GM12878 (cell line): ENCODE measurements at regions not wholly inside any gene's neighbourhood (a gene's known extent, or its start where the extent isn't known, plus 50 kb on each side); places are given as distances from the start of the nearest gene placed in this dataset.

Source experiments
- ATAC-seq: fragments of 200-7000 bp; cut with Tn5 transposase; 3 replicates; pipeline ENCODE4 v1.9.1; 2020; ENCODE audit warnings: mild to moderate bottlenecking, moderate library complexity
- BruUV-seq: library from RNA; stranded (reverse); fragments of 400-500 nt; replicated peaks from 2 replicates; lab custom pipeline; 2021; lab: Mats Ljungman, UMichigan
- CTCF ChIA-PET: fragments of 300-600 bp; sonication (Branson Sonifier 250); formaldehyde crosslinking; extraction: SDS; loops from one replicate; lab custom pipeline; 2021; ENCODE audit warnings: inconsistent platforms; lab: Yijun Ruan, JAX
- POLR2A ChIA-PET: fragments of 350-600 bp; formaldehyde crosslinking; extraction: SDS; loops from one replicate; lab custom pipeline; 2021; ENCODE audit warnings: inconsistent platforms; lab: Charles Lee
- RAD21 ChIA-PET: fragments of 300-600 bp; sonication (Branson Sonifier 250); formaldehyde crosslinking; loops from one replicate; lab custom pipeline; 2023; ENCODE audit warnings: antibody characterized with exemption; ENCODE audit not compliant: unreplicated experiment; lab: Charles Lee
- SMC1A ChIA-PET: fragments of 300-600 bp; sonication (Branson Sonifier 250); formaldehyde crosslinking; loops from one replicate; lab custom pipeline; 2023; ENCODE audit not compliant: unreplicated experiment, uncharacterized antibody; lab: Charles Lee
- DNase-seq: peaks from one replicate; pipeline ENCODE4 v3.0.0-alpha.2; 2011; ENCODE audit warnings: low read depth, low spot score
- FAIRE-seq: peaks from 3 replicates; lab custom pipeline; 2011; peaks lifted over from hg19 to GRCh38; lab: Jason Lieb, UNC
- H2AFZ ChIP-seq: 2 replicates; pipeline ENCODE4 v1.6.0; 2011; ENCODE audit warnings: low read depth, low read length, control low read depth; ENCODE audit not compliant: control insufficient read depth
- H3K27ac ChIP-seq: 2 replicates; pipeline ENCODE4 v1.5.1; 2011; ENCODE audit warnings: control low read depth; ENCODE audit not compliant: control insufficient read depth, insufficient read depth
- H3K27me3 ChIP-seq, 2 experiments: replicated peaks in 1 of 2; 2 replicates each; pipeline versions ENCODE4 v1.6.0 to v1.6.1; 2011; ENCODE audit warnings: low read length in 1 of 2; ENCODE audit not compliant: control insufficient read depth in 2 of 2, insufficient read depth in 2 of 2
- H3K36me3 ChIP-seq, 2 experiments: 2 replicates each; pipeline ENCODE4 v1.5.1; 2011; ENCODE audit warnings: low read length in 1 of 2; ENCODE audit not compliant: control insufficient read depth in 2 of 2, insufficient read depth in 2 of 2
- H3K4me1 ChIP-seq: 2 replicates; pipeline ENCODE4 v1.6.1; 2011; ENCODE audit warnings: mild to moderate bottlenecking, low read length, moderate library complexity, mixed read lengths; ENCODE audit not compliant: control insufficient read depth, insufficient read depth
- H3K4me2 ChIP-seq: 2 replicates; pipeline ENCODE4 v1.6.0; 2011; ENCODE audit warnings: control low read depth; ENCODE audit not compliant: control insufficient read depth, insufficient read depth
- H3K4me3 ChIP-seq: fragments of 200-600 bp; sonication (generic); 2 replicates; pipeline ENCODE4 v1.5.1; 2016
- H3K79me2 ChIP-seq: 2 replicates; pipeline ENCODE4 v1.6.0; 2011; ENCODE audit warnings: low read length; ENCODE audit not compliant: control insufficient read depth, insufficient read depth
- H3K9ac ChIP-seq: 2 replicates; pipeline ENCODE4 v1.8.0; 2011; ENCODE audit warnings: low read length, control low read depth, mixed read lengths; ENCODE audit not compliant: control insufficient read depth, insufficient read depth
- H3K9me3 ChIP-seq: replicated peaks from 3 replicates; pipeline ENCODE4 v1.5.1; 2011; ENCODE audit warnings: mild to moderate bottlenecking, low read length; ENCODE audit not compliant: control insufficient read depth, insufficient read depth
- H4K20me1 ChIP-seq: 2 replicates; pipeline ENCODE4 v1.6.0; 2011; ENCODE audit not compliant: control insufficient read depth, insufficient read depth
- CBFB ChIP-seq: IDR thresholded peaks from 2 replicates; pipeline ENCODE4 v1.6.1; 2016; ENCODE audit warnings: antibody characterized with exemption, low read depth
- CBX3 ChIP-seq: fragments of 200-600 bp; sonication (generic); IDR thresholded peaks from 2 replicates; pipeline ENCODE4 v1.6.1; 2016; ENCODE audit warnings: low read depth, borderline replicate concordance
- CHD1 ChIP-seq: IDR thresholded peaks from 2 replicates; pipeline ENCODE4 v1.6.1; 2012; ENCODE audit warnings: low read depth, low read length, improper control_type of control experiment
- CTCF ChIP-seq, 3 experiments: IDR thresholded peaks in 2 of 3; conservative IDR thresholded peaks in 1 of 3; 2 replicates each; pipeline ENCODE4 v1.5.1; 2011; ENCODE audit warnings: low read depth in 3 of 3, low read length in 3 of 3, mild to moderate bottlenecking in 3 of 3, control low read depth in 2 of 3, moderate library complexity in 2 of 3, inconsistent platforms in 1 of 3, mixed read lengths in 1 of 3; ENCODE audit not compliant: control insufficient read depth in 2 of 3, insufficient read depth in 1 of 3; ENCODE audit errors: extremely low read depth in 1 of 3
- FOS ChIP-seq: IDR thresholded peaks from 3 replicates; pipeline ENCODE4 v1.6.1; 2011; ENCODE audit warnings: borderline replicate concordance; ENCODE audit not compliant: insufficient read length; ENCODE audit errors: extremely low read depth
- IKZF1 ChIP-seq: fragments of 450-650 bp; conservative IDR thresholded peaks from 2 replicates; pipeline ENCODE4 v1.6.1; 2017; ENCODE audit warnings: antibody characterized with exemption, mild to moderate bottlenecking
- KLF5 ChIP-seq: fragments of 450-650 bp; IDR thresholded peaks from 2 replicates; pipeline ENCODE4 v1.6.1; 2014; ENCODE audit warnings: mild to moderate bottlenecking; ENCODE audit not compliant: partially characterized antibody
- MTA3 ChIP-seq: IDR thresholded peaks from 2 replicates; pipeline ENCODE4 v1.6.1; 2012; ENCODE audit warnings: low read length, inconsistent platforms, borderline replicate concordance
- NFXL1 ChIP-seq: fragments of 450-650 bp; IDR thresholded peaks from 2 replicates; pipeline ENCODE4 v1.6.1; 2017; ENCODE audit warnings: antibody characterized with exemption, mild to moderate bottlenecking, borderline replicate concordance
- PRDM15 ChIP-seq: fragments of 450-650 bp; formaldehyde crosslinking; IDR thresholded peaks from 2 replicates; pipeline ENCODE4 v1.4.0; 2020; ENCODE audit warnings: mild to moderate bottlenecking, moderate library complexity
- RAD21 ChIP-seq: IDR thresholded peaks from 2 replicates; pipeline ENCODE4 v1.6.1; 2011; ENCODE audit warnings: mild to moderate bottlenecking, low read depth, low read length, moderate library complexity; ENCODE audit not compliant: insufficient read depth
- SPI1 ChIP-seq: IDR thresholded peaks from 2 replicates; pipeline ENCODE4 v1.6.1; 2011; ENCODE audit warnings: low read depth, mild to moderate bottlenecking, low read length, moderate library complexity, borderline replicate concordance; ENCODE audit not compliant: insufficient read depth
- TCF7 ChIP-seq: IDR thresholded peaks from 2 replicates; pipeline ENCODE4 v1.6.1; 2014; ENCODE audit warnings: antibody characterized with exemption, borderline replicate concordance
- ZBTB4 ChIP-seq: fragments of 450-650 bp; formaldehyde crosslinking; IDR thresholded peaks from 2 replicates; pipeline ENCODE4 v1.4.0; 2022; ENCODE audit warnings: mild to moderate bottlenecking, moderate library complexity
- ZSCAN29 ChIP-seq: fragments of 450-650 bp; IDR thresholded peaks from 2 replicates; pipeline ENCODE4 v1.6.1; 2017; ENCODE audit warnings: mild to moderate bottlenecking, moderate library complexity
- ZZZ3 ChIP-seq: IDR thresholded peaks from 2 replicates; pipeline ENCODE4 v1.6.1; 2011; ENCODE audit warnings: low read depth; ENCODE audit not compliant: control insufficient read depth, insufficient read length
- WGBS: methylation state at CpG from one replicate; pipeline ENCODE4 v1.1.6; 2016; ENCODE audit warnings: low lambda C conversion rate; ENCODE audit not compliant: insufficient replicate concordance, insufficient coverage; ENCODE audit errors: missing lambda C conversion rate; 5-methylcytosine and 5-hydroxymethylcytosine counted together
- in situ Hi-C: fragments of 300-500 bp; cut with MboI; formaldehyde crosslinking; loops from 9 replicates; pipeline ENCODE4 v1.14.3; 2018; ENCODE audit warnings: mixed read lengths
- intact Hi-C: fragments of 100-400 bp; cut with micrococcal nuclease; formaldehyde crosslinking; loops from one replicate; pipeline ENCODE4 v1.14.2; 2022; ENCODE audit not compliant: unreplicated experiment

GRCh38 chr2:22279541-22279940 lies 1105.4 kb upstream of the KLHL29 start (continued):
- TF ChIP-seq PRDM15 (CRISPR knock-in tag) (no peak), CBX3 (no peak), CBFB (no peak), NFXL1 (no peak), SPI1 (no peak), IKZF1 (no peak), ZSCAN29 (no peak), TCF7 (no peak), KLF5 (no peak)

GRCh38 chr2:22281033-22281432 lies 1103.9 kb upstream of the KLHL29 start:
- Histone ChIP-seq H4K20me1 (no peaks in the 10 kb centered on the region), H3K9me3 (no peaks in the 10 kb centered on the region), H3K79me2 (no peaks in the 10 kb centered on the region), H3K4me2 (no peak overlapping the region), H3K27me3 (no peaks in the 10 kb centered on the region), H3K9ac (no peak overlapping the region), H2AFZ (no peak overlapping the region), H3K36me3 (no peaks in the 10 kb centered on the region), H3K4me3 (no peak overlapping the region), H3K4me1 (no peaks in the 10 kb centered on the region), H3K27ac (no peak overlapping the region)
- CTCF ChIA-PET: no interaction called here
- SMC1A ChIA-PET: interaction anchor here (1.4 kb wide), 1 partner anchor 76 kb away, joined by 3 read pairs; no protein-coding TSS in a partner anchor
- WGBS: 7% methylated on average over 4 of the region's 4 CpGs
- FAIRE-seq (no peak), DNase-seq (no peak), ATAC-seq (no peak)
- no TSS peak for BruUV-seq
- POLR2A ChIA-PET: no interaction called here
- intact Hi-C loops (no loop called here), in situ Hi-C loops (no loop called here)
- RAD21 ChIA-PET: no interaction called here
- TF ChIP-seq CHD1 (no peak), ZBTB4 (no peak), CTCF (IDR thresholded peaks at IDR 0.05 in 2 of 3, conservative IDR thresholded peaks at IDR 0.05 in 1 of 3; ENCODE audit: control insufficient read depth in 2 of 3, extremely low read depth in 1 of 3, insufficient read depth in 1 of 3, low read depth in 3 of 3, low read length in 3 of 3) (no peak), MTA3 (no peak), RAD21 (no peak), ZZZ3 (no peak), FOS (no peak)
